Chondrocyte (in vitro differentiated cells): ENCODE measurements at regions not wholly inside any gene's neighbourhood (a gene's known extent, or its start where the extent isn't known, plus 50 kb on each side); places are given as distances from the start of the nearest gene placed in this dataset.

Source experiments
- DNase-seq: peaks from one replicate; pipeline ENCODE4 v3.0.0; 2021; ENCODE audit warnings: mixed read lengths, low spot score
- H3K27ac Mint-ChIP-seq: one replicate; pipeline ENCODE4 v1.8.0; 2021; ENCODE audit warnings: mild to moderate bottlenecking, moderate library complexity, mixed read lengths; ENCODE audit not compliant: unreplicated experiment
- H3K27me3 Mint-ChIP-seq: 2 replicates; pipeline ENCODE4 v1.8.0; 2021; ENCODE audit warnings: low read depth, mixed read lengths
- H3K36me3 Mint-ChIP-seq: 2 replicates; pipeline ENCODE4 v1.8.0; 2021; ENCODE audit warnings: low read depth, mixed read lengths
- H3K4me1 Mint-ChIP-seq: 2 replicates; pipeline ENCODE4 v1.8.0; 2021; ENCODE audit warnings: low read depth, mild to moderate bottlenecking, mixed read lengths
- H3K4me3 Mint-ChIP-seq: one replicate; pipeline ENCODE4 v1.8.0; 2021; ENCODE audit warnings: mild to moderate bottlenecking, moderate library complexity, mixed read lengths; ENCODE audit not compliant: unreplicated experiment
- H3K9me3 Mint-ChIP-seq: 2 replicates; pipeline ENCODE4 v1.8.0; 2021; ENCODE audit warnings: low read depth, mixed read lengths
- TF ChIP-seq, protein P1 (sequence below): fragments of 200-600 bp; sonication (generic); IDR thresholded peaks from 2 replicates; pipeline ENCODE4 v1.5.0; 2021; ENCODE audit warnings: antibody characterized with exemption, mild to moderate bottlenecking, moderate library complexity

DNA sequence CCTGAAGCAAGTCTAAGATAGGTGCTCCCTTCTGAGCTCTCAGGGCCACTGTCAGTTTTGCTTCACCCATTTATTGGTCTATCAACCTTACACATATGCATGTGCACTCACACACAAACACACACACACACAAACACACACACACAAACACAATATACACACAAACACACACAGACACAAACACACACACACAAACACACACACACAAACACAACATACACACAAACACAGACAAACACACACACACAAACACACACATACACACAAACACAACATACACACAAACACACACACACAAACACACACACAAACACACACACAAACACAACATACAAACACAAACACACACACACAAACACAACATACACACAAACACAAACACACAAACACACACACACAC, 181.6 kb upstream of the KLHL29 start:
- no peak overlapping the region for H3K4me3 Mint-ChIP-seq
- peaks cover 18% of the 10 kb centered on the region for H3K27me3 Mint-ChIP-seq
- peaks cover 6% of the 10 kb centered on the region for H3K4me1 Mint-ChIP-seq
- H3K36me3 Mint-ChIP-seq, result peaks cover 4% of the 10 kb centered on the region
- DNase-seq, result no peak
- H3K27ac Mint-ChIP-seq, result no peak overlapping the region
- H3K9me3 Mint-ChIP-seq, result peaks cover 10% of the 10 kb centered on the region
- TF ChIP-seq, protein P1, sequence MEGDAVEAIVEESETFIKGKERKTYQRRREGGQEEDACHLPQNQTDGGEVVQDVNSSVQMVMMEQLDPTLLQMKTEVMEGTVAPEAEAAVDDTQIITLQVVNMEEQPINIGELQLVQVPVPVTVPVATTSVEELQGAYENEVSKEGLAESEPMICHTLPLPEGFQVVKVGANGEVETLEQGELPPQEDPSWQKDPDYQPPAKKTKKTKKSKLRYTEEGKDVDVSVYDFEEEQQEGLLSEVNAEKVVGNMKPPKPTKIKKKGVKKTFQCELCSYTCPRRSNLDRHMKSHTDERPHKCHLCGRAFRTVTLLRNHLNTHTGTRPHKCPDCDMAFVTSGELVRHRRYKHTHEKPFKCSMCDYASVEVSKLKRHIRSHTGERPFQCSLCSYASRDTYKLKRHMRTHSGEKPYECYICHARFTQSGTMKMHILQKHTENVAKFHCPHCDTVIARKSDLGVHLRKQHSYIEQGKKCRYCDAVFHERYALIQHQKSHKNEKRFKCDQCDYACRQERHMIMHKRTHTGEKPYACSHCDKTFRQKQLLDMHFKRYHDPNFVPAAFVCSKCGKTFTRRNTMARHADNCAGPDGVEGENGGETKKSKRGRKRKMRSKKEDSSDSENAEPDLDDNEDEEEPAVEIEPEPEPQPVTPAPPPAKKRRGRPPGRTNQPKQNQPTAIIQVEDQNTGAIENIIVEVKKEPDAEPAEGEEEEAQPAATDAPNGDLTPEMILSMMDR, result no peak

DNA sequence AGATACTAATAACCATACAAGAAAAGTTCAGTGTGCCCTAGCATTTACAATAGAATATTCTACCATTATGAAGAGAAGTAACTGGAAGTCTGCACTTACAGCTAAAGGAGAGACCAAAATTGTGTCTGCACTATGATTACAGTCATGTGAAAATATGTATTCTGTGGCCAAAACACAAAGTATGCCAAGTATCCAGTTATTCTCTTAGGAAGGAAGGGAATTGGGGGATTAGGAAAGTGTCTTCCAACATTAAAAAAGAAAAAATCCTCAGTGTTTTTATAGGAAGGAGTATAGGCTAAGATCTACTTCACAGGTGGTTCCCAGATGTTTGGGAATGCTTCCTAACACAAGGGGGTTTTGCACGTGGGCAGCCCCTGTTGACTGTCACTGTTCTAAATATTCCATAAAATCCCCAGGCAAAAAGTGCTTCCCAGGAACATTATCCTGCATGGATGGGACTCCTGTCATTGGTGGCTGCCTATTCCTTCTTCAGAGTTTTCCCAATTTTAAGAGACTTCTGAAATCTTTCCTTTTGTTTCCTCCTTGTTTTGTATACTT, 180.2 kb upstream of the KLHL29 start:
- H3K9me3 Mint-ChIP-seq, result peaks cover 5% of the 10 kb centered on the region

DNA sequence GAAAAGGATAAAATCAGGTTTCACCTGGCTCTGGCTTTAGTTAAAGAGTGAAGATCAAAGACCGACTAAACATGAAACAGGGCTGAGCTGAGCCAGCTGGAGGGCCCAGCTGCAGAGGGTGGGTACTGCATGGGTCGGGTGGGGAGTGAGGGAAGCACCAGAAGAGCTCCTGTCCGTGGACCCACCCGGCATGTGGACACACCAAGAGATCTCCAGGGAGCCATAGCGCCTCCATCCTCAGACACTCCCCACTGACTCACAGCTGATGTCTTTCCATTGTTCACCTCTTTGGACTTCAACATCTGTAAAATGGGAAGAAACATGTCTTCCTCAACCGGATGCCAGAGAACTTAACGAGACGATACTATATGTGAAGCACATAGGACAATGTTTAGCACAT, 178.3 kb upstream of the KLHL29 start:
- TF ChIP-seq, protein P1, result no peak
- DNase-seq, result no peak
- H3K9me3 Mint-ChIP-seq, result no peaks in the 10 kb centered on the region
- peaks cover 6% of the 10 kb centered on the region for H3K4me1 Mint-ChIP-seq
- H3K27ac Mint-ChIP-seq, result no peak overlapping the region
- H3K4me3 Mint-ChIP-seq, result no peak overlapping the region
- peaks cover 31% of the 10 kb centered on the region for H3K27me3 Mint-ChIP-seq
- H3K36me3 Mint-ChIP-seq, result peaks cover 1% of the 10 kb centered on the region

More for the DNA sequence above, 180.2 kb upstream of the KLHL29 start:
- H3K27me3 Mint-ChIP-seq, result peaks cover 24% of the 10 kb centered on the region
- peaks cover 4% of the 10 kb centered on the region for H3K36me3 Mint-ChIP-seq
- DNase-seq, result no peak
- no peak overlapping the region for H3K4me3 Mint-ChIP-seq
- no peak overlapping the region for H3K27ac Mint-ChIP-seq
- H3K4me1 Mint-ChIP-seq, result peaks cover 6% of the 10 kb centered on the region
- TF ChIP-seq, protein P1, result no peak

DNA sequence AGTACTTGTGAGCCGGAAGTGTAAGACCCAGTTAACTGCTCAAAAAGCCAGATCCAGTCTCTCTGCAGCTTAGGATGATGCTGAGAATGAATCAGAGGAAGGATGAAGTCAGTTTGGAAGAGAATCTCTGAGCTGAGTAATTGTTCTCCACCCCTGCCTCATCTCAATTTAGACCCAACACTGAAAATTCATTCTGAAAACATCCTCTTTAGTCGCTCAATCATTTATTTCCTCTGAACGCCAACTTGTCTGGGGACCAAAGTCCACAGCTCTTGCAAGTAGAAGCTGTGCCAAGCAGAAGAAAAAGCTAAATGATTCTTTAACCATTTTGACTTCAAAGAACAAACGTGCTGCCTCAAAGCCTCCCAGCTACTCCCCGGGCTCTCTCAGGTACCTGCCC, 177.1 kb upstream of the KLHL29 start:
- H3K27ac Mint-ChIP-seq, result no peak overlapping the region
- peaks cover 30% of the 10 kb centered on the region for H3K27me3 Mint-ChIP-seq
- H3K4me3 Mint-ChIP-seq, result no peak overlapping the region
- no peaks in the 10 kb centered on the region for H3K9me3 Mint-ChIP-seq
- TF ChIP-seq, protein P1, result no peak
- no peak for DNase-seq
- peaks cover 1% of the 10 kb centered on the region for H3K36me3 Mint-ChIP-seq
- peaks cover 6% of the 10 kb centered on the region for H3K4me1 Mint-ChIP-seq

DNA sequence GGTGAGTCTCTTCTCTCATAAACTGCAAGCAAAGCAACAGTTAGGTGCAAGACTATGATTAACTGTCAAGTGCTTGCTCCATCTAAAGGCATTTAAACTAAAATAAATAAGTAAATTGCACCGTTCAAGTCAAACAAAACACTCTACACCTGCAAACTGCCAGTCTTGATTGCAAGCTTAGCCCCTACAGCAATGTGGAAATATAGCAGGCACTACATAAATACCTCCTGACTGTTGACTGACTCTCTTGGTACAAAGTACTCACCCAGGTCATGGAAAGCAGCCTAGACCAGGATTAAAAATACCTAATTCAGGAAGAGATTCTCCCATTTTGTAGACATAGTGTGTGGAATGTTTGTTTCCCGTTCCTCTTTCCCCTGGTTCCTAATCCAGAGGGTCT, 176.6 kb upstream of the KLHL29 start:
- no peak for DNase-seq
- Mint-ChIP-seq H3K27me3 (peaks cover 30% of the 10 kb centered on the region), H3K36me3 (peaks cover 1% of the 10 kb centered on the region), H3K4me3 (no peak overlapping the region), H3K27ac (no peak overlapping the region), H3K4me1 (peaks cover 6% of the 10 kb centered on the region), H3K9me3 (no peaks in the 10 kb centered on the region)
- TF ChIP-seq, protein P1, result no peak
